Upper lobe of right lung (tissue), 1 donor: ENCODE measurements at regions not wholly inside any gene's neighbourhood (a gene's known extent, or its start where the extent isn't known, plus 50 kb on each side); places are given as distances from the start of the nearest gene placed in this dataset.

Source experiments
- ATAC-seq: fragments of 200-7000 bp; cut with Tn5 transposase; one replicate; pipeline ENCODE4 v1.9.1; 2020; ENCODE audit warnings: mild to moderate bottlenecking, moderate library complexity
- DNase-seq: peaks from one replicate; pipeline ENCODE4 v3.0.0-alpha.2; 2020
- H3K27ac ChIP-seq: fragments of 200-600 bp; one replicate; pipeline ENCODE4 v1.8.0; 2022
- H3K27me3 ChIP-seq: fragments of 200-600 bp; one replicate; pipeline ENCODE4 v1.8.0; 2022; ENCODE audit warnings: mild to moderate bottlenecking
- H3K36me3 ChIP-seq: fragments of 200-600 bp; one replicate; pipeline ENCODE4 v1.8.0; 2022
- H3K4me1 ChIP-seq: fragments of 200-600 bp; one replicate; pipeline ENCODE4 v1.8.0; 2022
- H3K4me3 ChIP-seq: fragments of 200-600 bp; one replicate; pipeline ENCODE4 v1.8.0; 2022; ENCODE audit warnings: mild to moderate bottlenecking
- H3K9me3 ChIP-seq: fragments of 200-600 bp; one replicate; pipeline ENCODE4 v1.8.0; 2022
- intact Hi-C: fragments of 100-400 bp; cut with DNase I; formaldehyde crosslinking; loops from one replicate; pipeline ENCODE4 v1.11.0; 2022
- TF ChIP-seq, protein P1 (sequence below): fragments of 200-600 bp; IDR thresholded peaks from one replicate; pipeline ENCODE4 v1.8.0; 2022; ENCODE audit warnings: antibody characterized with exemption
- donor health status: DM: no; HTN: yes; CAD: no; lungs with severe emphysema.

DNA sequence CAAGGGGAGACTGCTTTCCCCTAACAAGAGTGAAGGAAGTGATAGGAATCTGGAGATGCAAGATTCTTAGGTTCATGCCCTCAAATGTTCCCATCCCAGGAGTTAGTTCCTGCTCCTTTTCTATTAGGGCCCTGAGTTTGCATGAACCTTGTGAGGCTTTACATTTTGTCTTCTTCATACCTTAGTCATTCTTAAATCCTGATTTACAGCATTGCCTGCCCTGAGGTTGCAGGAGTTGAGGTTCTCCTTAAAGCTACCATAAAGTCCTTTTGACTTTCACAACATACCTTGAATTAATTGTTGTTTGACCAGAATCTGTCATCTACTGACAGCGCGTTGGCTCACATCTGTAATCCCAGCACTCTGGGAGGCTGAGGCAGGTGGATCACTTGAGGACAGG is 151.5 kb upstream of the ABCA1 start:
- Histone ChIP-seq H3K4me3 (no peak overlapping the region), H3K27ac (no peak overlapping the region), H3K9me3 (no peaks in the 10 kb centered on the region), H3K4me1 (no peaks in the 10 kb centered on the region), H3K36me3 (no peaks in the 10 kb centered on the region), H3K27me3 (no peaks in the 10 kb centered on the region)
- ATAC-seq: no peak
- no peak for DNase-seq
- intact Hi-C loops: no loop called here
- TF ChIP-seq, protein P1, sequence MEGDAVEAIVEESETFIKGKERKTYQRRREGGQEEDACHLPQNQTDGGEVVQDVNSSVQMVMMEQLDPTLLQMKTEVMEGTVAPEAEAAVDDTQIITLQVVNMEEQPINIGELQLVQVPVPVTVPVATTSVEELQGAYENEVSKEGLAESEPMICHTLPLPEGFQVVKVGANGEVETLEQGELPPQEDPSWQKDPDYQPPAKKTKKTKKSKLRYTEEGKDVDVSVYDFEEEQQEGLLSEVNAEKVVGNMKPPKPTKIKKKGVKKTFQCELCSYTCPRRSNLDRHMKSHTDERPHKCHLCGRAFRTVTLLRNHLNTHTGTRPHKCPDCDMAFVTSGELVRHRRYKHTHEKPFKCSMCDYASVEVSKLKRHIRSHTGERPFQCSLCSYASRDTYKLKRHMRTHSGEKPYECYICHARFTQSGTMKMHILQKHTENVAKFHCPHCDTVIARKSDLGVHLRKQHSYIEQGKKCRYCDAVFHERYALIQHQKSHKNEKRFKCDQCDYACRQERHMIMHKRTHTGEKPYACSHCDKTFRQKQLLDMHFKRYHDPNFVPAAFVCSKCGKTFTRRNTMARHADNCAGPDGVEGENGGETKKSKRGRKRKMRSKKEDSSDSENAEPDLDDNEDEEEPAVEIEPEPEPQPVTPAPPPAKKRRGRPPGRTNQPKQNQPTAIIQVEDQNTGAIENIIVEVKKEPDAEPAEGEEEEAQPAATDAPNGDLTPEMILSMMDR: no peak

DNA sequence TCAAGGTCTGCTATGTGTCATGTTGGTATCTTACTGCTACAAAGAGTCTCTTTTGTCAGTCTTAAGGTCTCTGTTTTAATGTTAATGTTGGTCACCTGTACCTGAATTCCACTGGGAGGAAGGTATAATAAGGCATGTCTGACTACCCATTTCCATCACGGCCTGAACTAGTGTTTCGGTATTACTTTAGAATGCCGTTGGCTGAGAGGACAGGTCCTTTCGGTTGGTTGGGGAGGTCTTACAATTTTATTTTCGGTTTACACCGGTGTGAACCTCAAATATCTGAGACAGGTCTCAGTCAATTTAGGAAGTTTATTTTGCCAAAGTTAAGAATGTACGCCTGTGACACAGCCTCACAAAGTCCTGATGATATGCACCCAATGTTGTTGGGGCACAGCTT is 154.9 kb upstream of the ABCA1 start:
- Histone ChIP-seq H3K4me1 (no peaks in the 10 kb centered on the region), H3K36me3 (no peaks in the 10 kb centered on the region), H3K27ac (no peak overlapping the region), H3K4me3 (no peak overlapping the region), H3K9me3 (no peaks in the 10 kb centered on the region), H3K27me3 (no peaks in the 10 kb centered on the region)
- ATAC-seq: no peak
- TF ChIP-seq, protein P1: no peak
- intact Hi-C loops: no loop called here
- DNase-seq: no peak

DNA sequence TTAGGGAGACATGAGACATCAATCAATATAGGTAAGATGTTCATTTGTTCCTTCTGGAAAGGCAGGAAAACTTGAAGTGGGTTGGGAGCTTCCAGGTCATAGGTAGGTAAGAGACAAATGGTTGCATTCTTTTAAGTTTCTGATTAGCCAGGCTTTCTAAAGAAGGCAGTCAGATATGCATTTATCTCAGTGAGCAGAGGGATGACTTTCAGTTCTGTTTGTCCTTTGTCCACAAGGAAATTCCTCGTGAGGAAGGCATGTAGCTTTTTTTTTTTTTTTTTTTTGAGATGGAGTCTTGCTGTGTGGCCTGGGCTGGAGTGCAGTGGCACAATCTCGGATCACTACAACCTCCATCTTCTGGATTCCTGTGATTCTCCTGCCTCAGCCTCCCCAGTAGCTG is 155.3 kb upstream of the ABCA1 start:
- no peaks in the 10 kb centered on the region for H3K36me3 ChIP-seq
- ATAC-seq (no peak), DNase-seq (no peak)
- intact Hi-C loops: no loop called here
- H3K9me3 ChIP-seq: no peaks in the 10 kb centered on the region
- H3K27me3 ChIP-seq: no peaks in the 10 kb centered on the region
- TF ChIP-seq, protein P1: no peak
- no peaks in the 10 kb centered on the region for H3K4me1 ChIP-seq
- no peak overlapping the region for H3K27ac ChIP-seq
- H3K4me3 ChIP-seq: no peak overlapping the region

DNA sequence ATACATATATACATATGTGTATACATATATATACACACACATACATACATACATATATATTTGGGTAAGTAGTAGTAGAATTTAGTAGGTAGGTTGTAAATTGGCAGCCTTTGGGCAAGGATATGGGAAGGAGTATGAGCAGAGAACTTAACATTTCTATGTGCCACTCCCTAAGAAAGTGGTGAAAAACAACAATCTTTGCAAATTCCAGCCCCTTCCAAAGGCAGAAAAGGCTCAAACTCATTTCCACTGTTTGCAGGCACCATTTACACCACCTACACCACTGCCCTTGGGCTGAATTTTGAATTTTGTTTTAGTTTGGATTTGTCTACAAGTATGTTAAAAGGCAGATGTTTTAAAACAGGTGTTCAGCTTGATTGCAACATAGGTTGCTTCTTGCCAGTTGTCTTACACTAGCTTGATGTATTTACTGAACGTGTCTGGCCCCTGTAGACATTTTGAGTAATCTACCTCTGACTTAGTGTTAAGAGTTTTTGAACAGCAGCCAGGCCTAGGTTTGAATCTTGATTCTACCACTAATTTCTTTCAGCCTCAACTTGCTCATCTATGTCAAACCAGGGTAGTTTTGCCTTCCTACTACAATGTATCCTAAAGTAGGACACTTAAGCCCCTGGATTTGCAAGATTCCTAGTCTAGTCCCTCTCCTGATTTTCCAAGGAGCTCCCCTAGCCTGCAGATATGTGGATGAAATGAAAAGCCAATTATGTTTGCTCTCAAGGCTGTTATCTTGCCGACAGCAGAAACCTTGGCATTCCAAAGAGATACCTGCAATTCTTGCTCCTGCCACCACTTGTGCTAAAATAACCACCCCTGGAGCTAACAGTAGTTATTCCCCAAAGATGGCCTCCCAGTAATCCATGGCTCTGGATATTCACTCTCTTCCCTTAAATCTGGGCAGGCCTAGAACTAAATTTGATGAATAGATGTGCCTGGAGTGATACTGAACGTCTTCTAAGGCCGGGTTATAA is 156.2 kb upstream of the SLC44A1 start:
- ATAC-seq (no peak), DNase-seq (no peak)
- Histone ChIP-seq H3K9me3 (no peaks in the 10 kb centered on the region), H3K4me1 (no peaks in the 10 kb centered on the region), H3K27me3 (no peaks in the 10 kb centered on the region), H3K36me3 (no peaks in the 10 kb centered on the region), H3K27ac (no peak overlapping the region), H3K4me3 (no peak overlapping the region)
- intact Hi-C loops: no loop called here
- TF ChIP-seq, protein P1: no peak

DNA sequence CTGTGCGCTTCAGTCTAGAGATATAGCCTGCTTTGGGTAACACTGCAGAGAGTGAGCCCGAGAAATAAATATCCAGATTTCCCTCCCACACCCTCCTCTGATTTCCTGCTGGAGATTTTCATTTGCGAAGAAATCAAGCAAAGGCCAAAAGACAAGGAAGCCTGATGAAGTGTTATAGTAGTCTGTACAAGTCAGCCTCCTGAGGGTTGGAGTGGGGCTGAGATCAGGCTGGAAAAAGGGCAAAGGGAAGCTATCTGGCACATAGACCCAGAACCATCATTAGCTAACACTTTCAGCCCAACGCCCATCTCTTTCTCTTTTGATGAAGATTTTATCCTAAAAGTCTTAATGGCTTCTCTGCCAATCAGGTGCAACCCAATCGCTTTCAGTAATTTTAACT is 154.6 kb upstream of the SLC44A1 start:
- Histone ChIP-seq H3K4me1 (no peaks in the 10 kb centered on the region), H3K27ac (no peak overlapping the region), H3K9me3 (no peaks in the 10 kb centered on the region), H3K27me3 (no peaks in the 10 kb centered on the region), H3K36me3 (no peaks in the 10 kb centered on the region), H3K4me3 (no peak overlapping the region)
- ATAC-seq (no peak), DNase-seq (no peak)
- intact Hi-C loops: no loop called here
- TF ChIP-seq, protein P1: no peak
